Neural cell (in vitro differentiated cells): ENCODE measurements at regions not wholly inside any gene's neighbourhood (a gene's known extent, or its start where the extent isn't known, plus 50 kb on each side); places are given as distances from the start of the nearest gene placed in this dataset.

Source experiments
- H2AFZ ChIP-seq: fragments of 200-600, 300-800 bp; sonication (generic), shearing (Covaris generic); 2 replicates; pipeline ENCODE4 v1.6.0; 2014; ENCODE audit warnings: low read depth, mild to moderate bottlenecking, antibody characterized with exemption, low read length, moderate library complexity
- H3F3A ChIP-seq: fragments of 200-600 bp; shearing (Covaris generic); 2 replicates; pipeline ENCODE4 v1.6.1; 2016; ENCODE audit warnings: mild to moderate bottlenecking, moderate library complexity, mixed read lengths, antibody characterized with exemption, low read length; ENCODE audit not compliant: insufficient read depth, poor library complexity, severe bottlenecking
- H3K27ac ChIP-seq: fragments of 200-600, 300-800 bp; sonication (generic), shearing (Covaris generic); 2 replicates; pipeline ENCODE4 v1.5.1; 2014; ENCODE audit warnings: mild to moderate bottlenecking, low read length, moderate library complexity
- H3K27me3 ChIP-seq: fragments of 300-800, 200-600 bp; sonication (generic), shearing (Covaris generic); 2 replicates; pipeline ENCODE4 v1.6.0; 2014; ENCODE audit warnings: mild to moderate bottlenecking, low read depth, low read length, moderate library complexity; ENCODE audit not compliant: insufficient read depth
- H3K36me3 ChIP-seq: fragments of 300-800, 200-600 bp; sonication (generic), shearing (Covaris generic); 2 replicates; pipeline ENCODE4 v1.5.1; 2014; ENCODE audit warnings: mild to moderate bottlenecking, antibody characterized with exemption, low read length, moderate library complexity; ENCODE audit not compliant: insufficient read depth
- H3K4me2 ChIP-seq: fragments of 300-800, 200-600 bp; sonication (generic), shearing (Covaris generic); 2 replicates; pipeline ENCODE4 v1.6.0; 2014; ENCODE audit warnings: mild to moderate bottlenecking, low read length
- H3K4me3 ChIP-seq: fragments of 300-800, 200-600 bp; sonication (generic), shearing (Covaris generic); 2 replicates; pipeline ENCODE4 v1.5.1; 2014; ENCODE audit warnings: mild to moderate bottlenecking, low read length, moderate library complexity
- H3K79me2 ChIP-seq: fragments of 200-600 bp; shearing (Covaris generic); replicated peaks from 2 replicates; pipeline ENCODE4 v1.6.0; 2014; ENCODE audit warnings: mild to moderate bottlenecking, low read length, moderate library complexity; ENCODE audit not compliant: insufficient read depth
- H3K9ac ChIP-seq: fragments of 300-800, 200-600 bp; sonication (generic), shearing (Covaris generic); 2 replicates; pipeline ENCODE4 v1.6.1; 2016; ENCODE audit warnings: mild to moderate bottlenecking, low read length, mixed read lengths
- H3K9me2 ChIP-seq: fragments of 200-600 bp; shearing (Covaris generic); 2 replicates; pipeline ENCODE4 v1.6.1; 2016; ENCODE audit warnings: mild to moderate bottlenecking, low read length, mixed read lengths; ENCODE audit not compliant: insufficient read depth
- H3K9me3 ChIP-seq: fragments of 200-600, 300-800 bp; sonication (generic), shearing (Covaris generic); 2 replicates; pipeline ENCODE4 v1.6.1; 2016; ENCODE audit warnings: mild to moderate bottlenecking, mixed run types, low read length, moderate library complexity, mixed read lengths
- H4K20me1 ChIP-seq: fragments of 200-600 bp; shearing (Covaris generic); 2 replicates; pipeline ENCODE4 v1.6.1; 2016; ENCODE audit warnings: mild to moderate bottlenecking, mixed run types; ENCODE audit not compliant: insufficient read depth
- CTCF ChIP-seq: fragments of 450-650 bp; IDR thresholded peaks from 2 replicates; pipeline ENCODE4 v1.5.1; 2014; ENCODE audit warnings: antibody characterized with exemption, mild to moderate bottlenecking, moderate library complexity; ENCODE audit not compliant: poor library complexity, severe bottlenecking
- EP300 ChIP-seq: fragments of 450-650 bp; conservative IDR thresholded peaks from 2 replicates; pipeline ENCODE4 v1.6.1; 2014; ENCODE audit warnings: antibody characterized with exemption, mild to moderate bottlenecking, moderate library complexity; ENCODE audit not compliant: poor library complexity, severe bottlenecking
- MXI1 ChIP-seq: fragments of 450-650 bp; conservative IDR thresholded peaks from 2 replicates; pipeline ENCODE4 v1.6.1; 2014; ENCODE audit warnings: antibody characterized with exemption, mild to moderate bottlenecking; ENCODE audit not compliant: poor library complexity, severe bottlenecking
- POLR2AphosphoS5 ChIP-seq: IDR thresholded peaks from 2 replicates; pipeline ENCODE4 v1.6.1; 2012
- RAD21 ChIP-seq: fragments of 450-650 bp; conservative IDR thresholded peaks from 2 replicates; pipeline ENCODE4 v1.6.1; 2014; ENCODE audit warnings: antibody characterized with exemption, mild to moderate bottlenecking, moderate library complexity
- REST ChIP-seq: IDR thresholded peaks from 2 replicates; pipeline ENCODE4 v1.6.1; 2012; ENCODE audit warnings: borderline replicate concordance
- SMC3 ChIP-seq: fragments of 450-650 bp; conservative IDR thresholded peaks from 2 replicates; pipeline ENCODE4 v1.6.1; 2014; ENCODE audit warnings: antibody characterized with exemption, mild to moderate bottlenecking, moderate library complexity; ENCODE audit not compliant: poor library complexity
- TAF1 ChIP-seq: IDR thresholded peaks from 2 replicates; pipeline ENCODE4 v1.6.1; 2012; ENCODE audit warnings: low read depth

- H3K36me3 ChIP-seq: no peaks in the 10 kb centered on the region
- no peaks in the 10 kb centered on the region for H3K27me3 ChIP-seq
- no peak overlapping the region for H2AFZ ChIP-seq
- no peak overlapping the region for H3K9ac ChIP-seq
- H3F3A ChIP-seq: no peaks in the 10 kb centered on the region
- H3K9me2 ChIP-seq: no peaks in the 10 kb centered on the region
- H3K4me3 ChIP-seq: no peak overlapping the region
- no peak overlapping the region for H3K27ac ChIP-seq
- H3K79me2 ChIP-seq: no peaks in the 10 kb centered on the region
- no peak overlapping the region for H3K4me2 ChIP-seq
- no peak for TF ChIP-seq EP300
- no peak for TF ChIP-seq CTCF
- no peak for TF ChIP-seq RAD21
- TF ChIP-seq SMC3: no peak
- TF ChIP-seq TAF1: no peak
- no peak for TF ChIP-seq POLR2AphosphoS5
- no peak for TF ChIP-seq REST
- no peak for TF ChIP-seq MXI1
- no peaks in the 10 kb centered on the region for H4K20me1 ChIP-seq
- H3K9me3 ChIP-seq: no peaks in the 10 kb centered on the region
Observed at GRCh38 chr6:134727081-134727480, 222.8 kb downstream of the ALDH8A1 start.

- no peaks in the 10 kb centered on the region for H3F3A ChIP-seq
- no peaks in the 10 kb centered on the region for H4K20me1 ChIP-seq
- H3K4me3 ChIP-seq: no peak overlapping the region
- H3K27ac ChIP-seq: no peak overlapping the region
- H3K36me3 ChIP-seq: no peaks in the 10 kb centered on the region
- no peaks in the 10 kb centered on the region for H3K79me2 ChIP-seq
- no peak overlapping the region for H3K4me2 ChIP-seq
- TF ChIP-seq CTCF (no peak), RAD21 (no peak)
- no peaks in the 10 kb centered on the region for H3K9me3 ChIP-seq
- no peak overlapping the region for H2AFZ ChIP-seq
- H3K9me2 ChIP-seq: no peaks in the 10 kb centered on the region
- H3K27me3 ChIP-seq: no peaks in the 10 kb centered on the region
- no peak overlapping the region for H3K9ac ChIP-seq
Observed at GRCh38 chr6:134725590-134725989, 224.3 kb downstream of the ALDH8A1 start.
